T-helper 1 cell treated with Interleukin-12 subunit alpha and Interleukin-12 subunit beta and Interleukin-4 antibody, amounts not matched to agents 30 μg/mL and 1 μg/mL, for 36 hours (primary cell): ENCODE measurements at regions not wholly inside any gene's neighbourhood (a gene's known extent, or its start where the extent isn't known, plus 50 kb on each side); places are given as distances from the start of the nearest gene placed in this dataset.
"Not testable (repeated sequence)": the region's sequence is repeated elsewhere in the genome, so short reads cannot be mapped to it uniquely, and the experiment has no call there.

ENCODE experiments used
- H3K27ac Mint-ChIP-seq: one replicate; pipeline ENCODE4 v1.8.0; 2021; ENCODE audit warnings: mild to moderate bottlenecking, mixed read lengths
- H3K27me3 Mint-ChIP-seq: one replicate; pipeline ENCODE4 v1.8.0; 2021; ENCODE audit warnings: low read depth, mixed read lengths
- H3K36me3 Mint-ChIP-seq: one replicate; pipeline ENCODE4 v1.8.0; 2021; ENCODE audit warnings: low read depth, mixed read lengths
- H3K4me1 Mint-ChIP-seq: one replicate; pipeline ENCODE4 v1.8.0; 2021; ENCODE audit warnings: low read depth, mixed read lengths
- H3K4me3 Mint-ChIP-seq: one replicate; pipeline ENCODE4 v1.8.0; 2021; ENCODE audit warnings: mild to moderate bottlenecking, moderate library complexity, mixed read lengths
- H3K9me3 Mint-ChIP-seq: one replicate; pipeline ENCODE4 v1.8.0; 2021; ENCODE audit warnings: mixed read lengths

GRCh38 chr10:28986117-28986792 is 302.6 kb upstream of the LYZL1 start:
- Mint-ChIP-seq H3K27ac (no peak overlapping the region), H3K9me3 (no peaks in the 10 kb centered on the region), H3K27me3 (no peaks in the 10 kb centered on the region), H3K36me3 (no peaks in the 10 kb centered on the region), H3K4me3 (no peak overlapping the region), H3K4me1 (no peaks in the 10 kb centered on the region)

GRCh38 chr10:28986856-28987255 is 302.0 kb upstream of the LYZL1 start:
- no peaks in the 10 kb centered on the region for H3K9me3 Mint-ChIP-seq
- no peaks in the 10 kb centered on the region for H3K36me3 Mint-ChIP-seq
- no peak overlapping the region for H3K27ac Mint-ChIP-seq
- H3K27me3 Mint-ChIP-seq: no peaks in the 10 kb centered on the region
- no peaks in the 10 kb centered on the region for H3K4me1 Mint-ChIP-seq
- H3K4me3 Mint-ChIP-seq: no peak overlapping the region

- no peaks in the 10 kb centered on the region for H3K27me3 Mint-ChIP-seq
- no peaks in the 10 kb centered on the region for H3K4me1 Mint-ChIP-seq
- H3K36me3 Mint-ChIP-seq: no peaks in the 10 kb centered on the region
- H3K9me3 Mint-ChIP-seq: no peaks in the 10 kb centered on the region
- no peak overlapping the region for H3K27ac Mint-ChIP-seq
- H3K4me3 Mint-ChIP-seq: no peak overlapping the region
Observed at GRCh38 chr10:28987555-28988320, 301.1 kb upstream of the LYZL1 start.

GRCh38 chr10:28988980-28989379 is 299.9 kb upstream of the LYZL1 start:
- Mint-ChIP-seq H3K36me3 (no peaks in the 10 kb centered on the region), H3K9me3 (no peaks in the 10 kb centered on the region), H3K4me1 (no peaks in the 10 kb centered on the region), H3K4me3 (no peak overlapping the region), H3K27me3 (no peaks in the 10 kb centered on the region), H3K27ac (no peak overlapping the region)

GRCh38 chr10:28991333-28992270 is 297.3 kb upstream of the LYZL1 start:
- H3K27me3 Mint-ChIP-seq: no peaks in the 10 kb centered on the region
- no peaks in the 10 kb centered on the region for H3K4me1 Mint-ChIP-seq
- no peaks in the 10 kb centered on the region for H3K36me3 Mint-ChIP-seq
- no peak overlapping the region for H3K27ac Mint-ChIP-seq
- no peaks in the 10 kb centered on the region for H3K9me3 Mint-ChIP-seq
- H3K4me3 Mint-ChIP-seq: no peak overlapping the region

GRCh38 chr10:28993056-28993455 is 295.8 kb upstream of the LYZL1 start:
- Mint-ChIP-seq H3K27me3 (no peaks in the 10 kb centered on the region), H3K36me3 (no peaks in the 10 kb centered on the region), H3K4me1 (no peaks in the 10 kb centered on the region), H3K27ac (no peak overlapping the region), H3K9me3 (no peaks in the 10 kb centered on the region), H3K4me3 (no peak overlapping the region)

GRCh38 chr10:28993861-28994260 is 295.0 kb upstream of the LYZL1 start:
- H3K4me3 Mint-ChIP-seq: no peak overlapping the region
- H3K9me3 Mint-ChIP-seq: no peaks in the 10 kb centered on the region
- H3K27me3 Mint-ChIP-seq: no peaks in the 10 kb centered on the region
- no peaks in the 10 kb centered on the region for H3K4me1 Mint-ChIP-seq
- H3K36me3 Mint-ChIP-seq: no peaks in the 10 kb centered on the region
- H3K27ac Mint-ChIP-seq: no peak overlapping the region

GRCh38 chr10:28994802-28995201 is 294.1 kb upstream of the LYZL1 start:
- H3K4me1 Mint-ChIP-seq, H3K9me3 Mint-ChIP-seq, H3K27me3 Mint-ChIP-seq, H3K4me3 Mint-ChIP-seq, H3K27ac Mint-ChIP-seq, H3K36me3 Mint-ChIP-seq: not testable (repeated sequence)

GRCh38 chr10:28995497-28995896 is 293.4 kb upstream of the LYZL1 start:
- H3K27me3 Mint-ChIP-seq: no peaks in the 10 kb centered on the region
- H3K4me1 Mint-ChIP-seq: no peaks in the 10 kb centered on the region
- H3K9me3 Mint-ChIP-seq: no peaks in the 10 kb centered on the region
- no peaks in the 10 kb centered on the region for H3K36me3 Mint-ChIP-seq
- no peak overlapping the region for H3K27ac Mint-ChIP-seq
- H3K4me3 Mint-ChIP-seq: no peak overlapping the region

GRCh38 chr10:28996345-28996744 is 292.5 kb upstream of the LYZL1 start:
- Mint-ChIP-seq H3K27ac (no peak overlapping the region), H3K9me3 (no peaks in the 10 kb centered on the region), H3K36me3 (no peaks in the 10 kb centered on the region), H3K27me3 (no peaks in the 10 kb centered on the region), H3K4me3 (no peak overlapping the region), H3K4me1 (no peaks in the 10 kb centered on the region)

GRCh38 chr10:28996947-28997551 is 291.8 kb upstream of the LYZL1 start:
- Mint-ChIP-seq H3K4me1 (no peaks in the 10 kb centered on the region), H3K27me3 (no peaks in the 10 kb centered on the region), H3K4me3 (no peak overlapping the region), H3K36me3 (no peaks in the 10 kb centered on the region), H3K9me3 (no peaks in the 10 kb centered on the region), H3K27ac (no peak overlapping the region)

- H3K9me3 Mint-ChIP-seq: no peaks in the 10 kb centered on the region
- no peaks in the 10 kb centered on the region for H3K27me3 Mint-ChIP-seq
- H3K36me3 Mint-ChIP-seq: no peaks in the 10 kb centered on the region
- no peaks in the 10 kb centered on the region for H3K4me1 Mint-ChIP-seq
- no peak overlapping the region for H3K4me3 Mint-ChIP-seq
- H3K27ac Mint-ChIP-seq: no peak overlapping the region
Observed at GRCh38 chr10:28997734-28998133, 291.1 kb upstream of the LYZL1 start.

GRCh38 chr10:29001801-29002200 is 287.1 kb upstream of the LYZL1 start:
- no peaks in the 10 kb centered on the region for H3K9me3 Mint-ChIP-seq
- H3K36me3 Mint-ChIP-seq: no peaks in the 10 kb centered on the region
- H3K27me3 Mint-ChIP-seq: no peaks in the 10 kb centered on the region
- H3K27ac Mint-ChIP-seq: no peak overlapping the region
- H3K4me3 Mint-ChIP-seq: no peak overlapping the region
- H3K4me1 Mint-ChIP-seq: no peaks in the 10 kb centered on the region

GRCh38 chr10:29003014-29003413 is 285.9 kb upstream of the LYZL1 start:
- not testable (repeated sequence) for H3K4me3 Mint-ChIP-seq, H3K4me1 Mint-ChIP-seq, H3K27ac Mint-ChIP-seq, H3K9me3 Mint-ChIP-seq, H3K36me3 Mint-ChIP-seq, H3K27me3 Mint-ChIP-seq
